OCI-LY7 (cell line): ENCODE measurements at regions not wholly inside any gene's neighbourhood (a gene's known extent, or its start where the extent isn't known, plus 50 kb on each side); places are given as distances from the start of the nearest gene placed in this dataset.

ENCODE experiments used
- BruUV-seq: library from RNA; stranded (reverse); fragments of 400-500 nt; replicated peaks from 2 replicates; lab custom pipeline; 2021; lab: Mats Ljungman, UMichigan
- CTCF ChIA-PET: fragments of 300-600 bp; sonication (Branson Sonifier 250); formaldehyde crosslinking; loops from one replicate; lab custom pipeline; 2022; ENCODE audit warnings: antibody characterized with exemption; ENCODE audit not compliant: unreplicated experiment; lab: Charles Lee
- POLR2A ChIA-PET: fragments of 300-600 bp; sonication (Branson Sonifier 250); formaldehyde crosslinking; loops from one replicate; lab custom pipeline; 2022; ENCODE audit warnings: antibody characterized with exemption; lab: Charles Lee
- DNase-seq: peaks from one replicate; pipeline ENCODE4 v3.0.0-alpha.2; 2015; ENCODE audit warnings: low spot score
- H2AFZ ChIP-seq: fragments of 200-600 bp; sonication (generic), shearing (Covaris generic); 2 replicates; pipeline ENCODE4 v1.6.1; 2014; ENCODE audit warnings: mild to moderate bottlenecking, antibody characterized with exemption, low read length, moderate library complexity
- H3K27ac ChIP-seq: fragments of 200-600 bp; sonication (generic); 2 replicates; pipeline ENCODE4 v1.5.1; 2014; ENCODE audit warnings: mixed run types, low read depth, mild to moderate bottlenecking, moderate library complexity, low read length, inconsistent platforms; ENCODE audit not compliant: poor library complexity, severe bottlenecking
- H3K36me3 ChIP-seq: fragments of 200-600 bp; sonication (generic); 2 replicates; pipeline ENCODE4 v1.6.1; 2014; ENCODE audit warnings: mild to moderate bottlenecking, antibody characterized with exemption, low read length, moderate library complexity, mixed read lengths; ENCODE audit not compliant: insufficient read depth
- H3K4me1 ChIP-seq: fragments of 200-600 bp; sonication (generic); 2 replicates; pipeline ENCODE4 v1.5.1; 2014; ENCODE audit warnings: mild to moderate bottlenecking, low read length; ENCODE audit not compliant: insufficient read depth, poor library complexity, severe bottlenecking
- H3K4me2 ChIP-seq: fragments of 200-600 bp; sonication (generic); 2 replicates; pipeline ENCODE4 v1.6.1; 2014; ENCODE audit warnings: mild to moderate bottlenecking, low read length
- H3K4me3 ChIP-seq: fragments of 200-600 bp; sonication (generic); 2 replicates; pipeline ENCODE4 v1.5.1; 2014; ENCODE audit warnings: mild to moderate bottlenecking, low read depth, low read length; ENCODE audit not compliant: poor library complexity, severe bottlenecking
- H3K79me2 ChIP-seq: fragments of 200-600 bp; sonication (generic); 2 replicates; pipeline ENCODE4 v1.6.1; 2016; ENCODE audit warnings: low read depth, mild to moderate bottlenecking, low read length, moderate library complexity, mixed read lengths; ENCODE audit not compliant: insufficient read depth
- H3K9me2 ChIP-seq: fragments of 200-600 bp; sonication (generic); 2 replicates; pipeline ENCODE4 v1.6.1; 2016; ENCODE audit warnings: mild to moderate bottlenecking, low read length, mixed read lengths; ENCODE audit not compliant: insufficient read depth
- H3K9me3 ChIP-seq: fragments of 200-600 bp; sonication (generic); 2 replicates; pipeline ENCODE4 v1.6.1; 2014; ENCODE audit warnings: mild to moderate bottlenecking, mixed run types, low read length, mixed read lengths
- H4K20me1 ChIP-seq: fragments of 200-600 bp; sonication (generic); 2 replicates; pipeline ENCODE4 v1.6.1; 2014; ENCODE audit warnings: mild to moderate bottlenecking, antibody characterized with exemption, low read length, moderate library complexity, mixed read lengths; ENCODE audit not compliant: insufficient read depth
- EZH2phosphoT487 ChIP-seq: fragments of 200-600 bp; sonication (generic); IDR thresholded peaks from 2 replicates; pipeline ENCODE4 v1.6.1; 2018; ENCODE audit warnings: low read depth, borderline replicate concordance, mild to moderate bottlenecking, mixed run types, antibody characterized with exemption, low read length, moderate library complexity, mixed read lengths
- intact Hi-C: fragments of 100-400 bp; cut with micrococcal nuclease; formaldehyde crosslinking; loops from one replicate; pipeline ENCODE4 v1.10.0; 2022; ENCODE audit not compliant: unreplicated experiment
- TF ChIP-seq, protein P1 (sequence below): fragments of 200-600 bp; sonication (generic); conservative IDR thresholded peaks from 2 replicates; pipeline ENCODE4 v1.5.1; 2014; ENCODE audit warnings: mild to moderate bottlenecking, antibody characterized with exemption, low read length, moderate library complexity, mixed read lengths

GRCh38 chr18:10009321-10010144 is 95.7 kb downstream of the VAPA start:
- Histone ChIP-seq H3K4me2 (no peak overlapping the region), H3K27ac (no peak overlapping the region), H4K20me1 (no peaks in the 10 kb centered on the region), H3K4me1 (peaks cover 8% of the 10 kb centered on the region), H3K9me2 (no peaks in the 10 kb centered on the region), H3K79me2 (no peaks in the 10 kb centered on the region), H3K9me3 (no peaks in the 10 kb centered on the region), H2AFZ (no peak overlapping the region), H3K36me3 (no peaks in the 10 kb centered on the region), H3K4me3 (no peak overlapping the region)
- ChIA-PET CTCF (no interaction called here), POLR2A (no interaction called here)
- intact Hi-C loops, result no loop called here
- BruUV-seq, result no TSS peak
- TF ChIP-seq EZH2phosphoT487, result no peak
- TF ChIP-seq, protein P1, sequence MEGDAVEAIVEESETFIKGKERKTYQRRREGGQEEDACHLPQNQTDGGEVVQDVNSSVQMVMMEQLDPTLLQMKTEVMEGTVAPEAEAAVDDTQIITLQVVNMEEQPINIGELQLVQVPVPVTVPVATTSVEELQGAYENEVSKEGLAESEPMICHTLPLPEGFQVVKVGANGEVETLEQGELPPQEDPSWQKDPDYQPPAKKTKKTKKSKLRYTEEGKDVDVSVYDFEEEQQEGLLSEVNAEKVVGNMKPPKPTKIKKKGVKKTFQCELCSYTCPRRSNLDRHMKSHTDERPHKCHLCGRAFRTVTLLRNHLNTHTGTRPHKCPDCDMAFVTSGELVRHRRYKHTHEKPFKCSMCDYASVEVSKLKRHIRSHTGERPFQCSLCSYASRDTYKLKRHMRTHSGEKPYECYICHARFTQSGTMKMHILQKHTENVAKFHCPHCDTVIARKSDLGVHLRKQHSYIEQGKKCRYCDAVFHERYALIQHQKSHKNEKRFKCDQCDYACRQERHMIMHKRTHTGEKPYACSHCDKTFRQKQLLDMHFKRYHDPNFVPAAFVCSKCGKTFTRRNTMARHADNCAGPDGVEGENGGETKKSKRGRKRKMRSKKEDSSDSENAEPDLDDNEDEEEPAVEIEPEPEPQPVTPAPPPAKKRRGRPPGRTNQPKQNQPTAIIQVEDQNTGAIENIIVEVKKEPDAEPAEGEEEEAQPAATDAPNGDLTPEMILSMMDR, result no peak
- DNase-seq, result no peak

DNA sequence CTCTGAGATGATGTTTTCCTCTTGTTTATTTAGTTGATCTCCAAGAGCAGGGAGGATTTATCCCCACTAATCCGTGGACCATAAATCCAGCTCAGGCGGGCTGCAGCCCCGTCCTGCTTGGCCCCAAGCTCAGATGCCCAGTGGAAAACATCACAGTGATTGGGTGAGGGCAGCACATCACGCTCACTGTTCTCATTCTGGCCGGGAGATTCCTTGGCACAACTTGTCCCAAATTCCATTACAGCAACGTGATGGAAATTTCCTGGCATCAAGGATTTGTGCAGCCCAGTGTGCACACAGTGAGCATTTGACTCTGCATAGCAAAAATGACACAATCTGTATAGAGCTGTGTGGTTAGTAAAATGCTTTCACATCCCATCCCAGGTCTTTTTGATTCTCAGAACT is 96.8 kb downstream of the VAPA start:
- no peak overlapping the region for H2AFZ ChIP-seq
- H3K79me2 ChIP-seq, result no peaks in the 10 kb centered on the region
- no peak overlapping the region for H3K27ac ChIP-seq
- no peaks in the 10 kb centered on the region for H3K9me2 ChIP-seq
- peaks cover 2% of the 10 kb centered on the region for H3K4me1 ChIP-seq
- H3K36me3 ChIP-seq, result no peaks in the 10 kb centered on the region
- intact Hi-C loops, result no loop called here
- BruUV-seq, result no TSS peak
- no peak overlapping the region for H3K4me2 ChIP-seq
- H3K9me3 ChIP-seq, result no peaks in the 10 kb centered on the region
- H3K4me3 ChIP-seq, result no peak overlapping the region
- no peaks in the 10 kb centered on the region for H4K20me1 ChIP-seq
- CTCF ChIA-PET, result no interaction called here
- no peak for TF ChIP-seq EZH2phosphoT487
- TF ChIP-seq, protein P1, result no peak
- DNase-seq, result no peak
- POLR2A ChIA-PET, result no interaction called here

- no peak overlapping the region for H2AFZ ChIP-seq
- no peaks in the 10 kb centered on the region for H3K9me3 ChIP-seq
- H3K79me2 ChIP-seq, result no peaks in the 10 kb centered on the region
- H3K4me1 ChIP-seq, result peaks cover 3% of the 10 kb centered on the region
- no peaks in the 10 kb centered on the region for H3K9me2 ChIP-seq
- no TSS peak for BruUV-seq
- H3K36me3 ChIP-seq, result no peaks in the 10 kb centered on the region
- H4K20me1 ChIP-seq, result no peaks in the 10 kb centered on the region
- no peak for DNase-seq
- no peak overlapping the region for H3K27ac ChIP-seq
- ChIA-PET CTCF (no interaction called here), POLR2A (no interaction called here)
- TF ChIP-seq EZH2phosphoT487, result no peak
- TF ChIP-seq, protein P1, result no peak
- intact Hi-C loops, result no loop called here
- H3K4me3 ChIP-seq, result no peak overlapping the region
- no peak overlapping the region for H3K4me2 ChIP-seq
These were observed 97.2 kb downstream of the VAPA start for GRCh38 chr18:10011061-10011460.
